ENCODE measurements at regions not wholly inside any gene's neighbourhood (a gene's known extent, or its start where the extent isn't known, plus 50 kb on each side); places are given as distances from the start of the nearest gene placed in this dataset.

GRCh38 chrX:130984782-130985181 lies 73.4 kb upstream of the ARHGAP36 start:
- TF ChIP-seq EZH2phosphoT487 (conservative IDR thresholded peaks at IDR 0.05; ENCODE audit: low read length) = no peak
- TF ChIP-seq CTCF (IDR thresholded peaks at IDR 0.05; ENCODE audit: insufficient read depth, low read length, poor library complexity, severe bottlenecking) = no peak
- Histone ChIP-seq H3F3A (ENCODE audit: insufficient read depth) (no peaks in the 10 kb centered on the region), H3K4me3 (ENCODE audit: insufficient read depth, low read length, poor library complexity, severe bottlenecking) (no peak overlapping the region), H2AFZ (ENCODE audit: low read depth, low read length, severe bottlenecking) (no peak overlapping the region), H3K9me3 (ENCODE audit: insufficient read depth, low read length) (no peaks in the 10 kb centered on the region), H3K9ac (ENCODE audit: low read length) (no peak overlapping the region), H3K27ac (ENCODE audit: low read depth, low read length) (no peak overlapping the region), H3K9me2 (replicated peaks; ENCODE audit: insufficient read depth, low read length) (no peaks in the 10 kb centered on the region), H4K20me1 (ENCODE audit: low read depth, low read length) (no peaks in the 10 kb centered on the region), H3K36me3 (ENCODE audit: low read length) (no peaks in the 10 kb centered on the region), H3K79me2 (ENCODE audit: insufficient read depth, low read length) (no peaks in the 10 kb centered on the region), H3K27me3 (ENCODE audit: low read length) (no peaks in the 10 kb centered on the region), H3K4me2 (ENCODE audit: low read depth, low read length, poor library complexity, severe bottlenecking) (no peak overlapping the region)

- H3K27me3 ChIP-seq (ENCODE audit: low read length) = no peaks in the 10 kb centered on the region
- no peak overlapping the region for H3K9ac ChIP-seq (ENCODE audit: low read length)
- H3K9me3 ChIP-seq (ENCODE audit: insufficient read depth, low read length) = no peaks in the 10 kb centered on the region
- H3K27ac ChIP-seq (ENCODE audit: low read depth, low read length) = no peak overlapping the region
- no peaks in the 10 kb centered on the region for H3F3A ChIP-seq (ENCODE audit: insufficient read depth)
- no peaks in the 10 kb centered on the region for H3K9me2 ChIP-seq (replicated peaks; ENCODE audit: insufficient read depth, low read length)
- H4K20me1 ChIP-seq (ENCODE audit: low read depth, low read length) = no peaks in the 10 kb centered on the region
- no peaks in the 10 kb centered on the region for H3K79me2 ChIP-seq (ENCODE audit: insufficient read depth, low read length)
- no peak overlapping the region for H3K4me3 ChIP-seq (ENCODE audit: insufficient read depth, low read length, poor library complexity, severe bottlenecking)
- H3K4me2 ChIP-seq (ENCODE audit: low read depth, low read length, poor library complexity, severe bottlenecking) = no peak overlapping the region
- no peak overlapping the region for H2AFZ ChIP-seq (ENCODE audit: low read depth, low read length, severe bottlenecking)
- no peaks in the 10 kb centered on the region for H3K36me3 ChIP-seq (ENCODE audit: low read length)
- TF ChIP-seq CTCF (IDR thresholded peaks at IDR 0.05; ENCODE audit: insufficient read depth, low read length, poor library complexity, severe bottlenecking) (no peak), EZH2phosphoT487 (conservative IDR thresholded peaks at IDR 0.05; ENCODE audit: low read length) (no peak)
Observed at GRCh38 chrX:130987241-130987640, 70.9 kb upstream of the ARHGAP36 start.

- Histone ChIP-seq H2AFZ (ENCODE audit: low read depth, low read length, severe bottlenecking) (no peak overlapping the region), H3K9ac (ENCODE audit: low read length) (no peak overlapping the region), H3K36me3 (ENCODE audit: low read length) (no peaks in the 10 kb centered on the region), H3K79me2 (ENCODE audit: insufficient read depth, low read length) (no peaks in the 10 kb centered on the region), H3K27ac (ENCODE audit: low read depth, low read length) (no peak overlapping the region), H3F3A (ENCODE audit: insufficient read depth) (no peaks in the 10 kb centered on the region), H3K4me2 (ENCODE audit: low read depth, low read length, poor library complexity, severe bottlenecking) (no peak overlapping the region), H3K9me3 (ENCODE audit: insufficient read depth, low read length) (no peaks in the 10 kb centered on the region), H3K27me3 (ENCODE audit: low read length) (no peaks in the 10 kb centered on the region), H3K4me3 (ENCODE audit: insufficient read depth, low read length, poor library complexity, severe bottlenecking) (no peak overlapping the region), H3K9me2 (replicated peaks; ENCODE audit: insufficient read depth, low read length) (no peaks in the 10 kb centered on the region), H4K20me1 (ENCODE audit: low read depth, low read length) (no peaks in the 10 kb centered on the region)
- TF ChIP-seq CTCF (IDR thresholded peaks at IDR 0.05; ENCODE audit: insufficient read depth, low read length, poor library complexity, severe bottlenecking) = no peak
- no peak for TF ChIP-seq EZH2phosphoT487 (conservative IDR thresholded peaks at IDR 0.05; ENCODE audit: low read length)
Observed at GRCh38 chrX:130990723-130991122, 67.4 kb upstream of the ARHGAP36 start.
